IMR-90 (cell line): ENCODE measurements at regions not wholly inside any gene's neighbourhood (a gene's known extent, or its start where the extent isn't known, plus 50 kb on each side); places are given as distances from the start of the nearest gene placed in this dataset.

Experiments used
- CTCF ChIP-seq: conservative IDR thresholded peaks from 2 replicates; pipeline ENCODE4 v1.5.1; 2012; ENCODE audit warnings: mild to moderate bottlenecking, low read depth, low read length, improper control_type of control experiment
- MAZ ChIP-seq: IDR thresholded peaks from 2 replicates; pipeline ENCODE4 v1.6.1; 2012; ENCODE audit warnings: low read depth, mild to moderate bottlenecking, low read length, improper control_type of control experiment, moderate library complexity, borderline replicate concordance
- POLR2A ChIP-seq: IDR thresholded peaks from 2 replicates; pipeline ENCODE4 v1.6.1; 2012; ENCODE audit warnings: mild to moderate bottlenecking, low read depth, low read length

- no peak for TF ChIP-seq POLR2A
- no peak for TF ChIP-seq MAZ
- no peak for TF ChIP-seq CTCF
Observed at GRCh38 chr6:2504495-2505064, 246.1 kb downstream of the MYLK4 start.
